H9 (cell line): ENCODE measurements at regions not wholly inside any gene's neighbourhood (a gene's known extent, or its start where the extent isn't known, plus 50 kb on each side); places are given as distances from the start of the nearest gene placed in this dataset.

Source experiments
- DNase-seq: peaks from one replicate; pipeline ENCODE4 v3.0.0-alpha.2; 2017
- H2AFZ ChIP-seq: one replicate; pipeline ENCODE4 v1.6.1; 2013; ENCODE audit warnings: mild to moderate bottlenecking, low read length, control low read depth, moderate library complexity
- H2AK5ac ChIP-seq: 2 replicates; pipeline ENCODE4 v1.6.1; 2013; ENCODE audit warnings: low read length, control low read depth, mixed read lengths; ENCODE audit not compliant: insufficient read length
- H2BK120ac ChIP-seq: one replicate; pipeline ENCODE4 v1.6.1; 2013; ENCODE audit warnings: low read depth, mild to moderate bottlenecking, low read length, control low read depth, inconsistent platforms; ENCODE audit not compliant: poor library complexity, severe bottlenecking
- H2BK12ac ChIP-seq: 2 replicates; pipeline ENCODE4 v1.6.1; 2013; ENCODE audit warnings: low read length, control low read depth, mixed read lengths, low read depth; ENCODE audit not compliant: insufficient read length
- H2BK15ac ChIP-seq: 2 replicates; pipeline ENCODE4 v1.6.1; 2013; ENCODE audit warnings: low read depth, low read length, control low read depth
- H2BK20ac ChIP-seq: one replicate; pipeline ENCODE4 v1.6.1; 2013; ENCODE audit warnings: low read depth, mild to moderate bottlenecking, low read length, control low read depth, inconsistent platforms; ENCODE audit not compliant: poor library complexity, severe bottlenecking
- H2BK5ac ChIP-seq: 2 replicates; pipeline ENCODE4 v1.6.1; 2013; ENCODE audit warnings: low read length, control low read depth, mixed read lengths; ENCODE audit not compliant: insufficient read length
- H3K14ac ChIP-seq: 2 replicates; pipeline ENCODE4 v1.6.1; 2013; ENCODE audit warnings: low read length, control low read depth; ENCODE audit not compliant: insufficient read depth
- H3K18ac ChIP-seq: 2 replicates; pipeline ENCODE4 v1.6.1; 2013; ENCODE audit warnings: low read depth, mild to moderate bottlenecking, mixed read lengths, low read length, control low read depth; ENCODE audit not compliant: insufficient read length
- H3K23ac ChIP-seq: 2 replicates; pipeline ENCODE4 v1.6.1; 2013; ENCODE audit warnings: low read length, control low read depth, mixed read lengths, low read depth; ENCODE audit not compliant: insufficient read length
- H3K23me2 ChIP-seq: 2 replicates; pipeline ENCODE4 v1.6.1; 2013; ENCODE audit warnings: low read depth, mild to moderate bottlenecking, mixed read lengths, low read length, control low read depth; ENCODE audit not compliant: insufficient read length, poor library complexity, severe bottlenecking
- H3K27ac ChIP-seq: 2 replicates; pipeline ENCODE4 v1.5.1; 2013; ENCODE audit warnings: low read length, control low read depth, mixed read lengths, low read depth; ENCODE audit not compliant: insufficient read length
- H3K27me3 ChIP-seq: 2 replicates; pipeline ENCODE4 v1.6.1; 2013; ENCODE audit warnings: low read length, control low read depth, inconsistent platforms; ENCODE audit not compliant: insufficient read depth
- H3K4ac ChIP-seq: 2 replicates; pipeline ENCODE4 v1.6.1; 2013; ENCODE audit warnings: low read depth, mild to moderate bottlenecking, control low read depth, inconsistent platforms, low read length, moderate library complexity
- H3K4me1 ChIP-seq: 2 replicates; pipeline ENCODE4 v1.6.1; 2013; ENCODE audit warnings: low read length, control low read depth, inconsistent platforms; ENCODE audit not compliant: insufficient read depth
- H3K4me2 ChIP-seq: 2 replicates; pipeline ENCODE4 v1.6.1; 2013; ENCODE audit warnings: low read length, control low read depth, mixed read lengths; ENCODE audit not compliant: insufficient read length, insufficient read depth
- H3K56ac ChIP-seq: 2 replicates; pipeline ENCODE4 v1.6.1; 2013; ENCODE audit warnings: low read depth, mild to moderate bottlenecking, mixed read lengths, low read length, control low read depth; ENCODE audit not compliant: insufficient read length
- H3K79me1 ChIP-seq: 2 replicates; pipeline ENCODE4 v1.6.1; 2013; ENCODE audit warnings: low read depth, mild to moderate bottlenecking, moderate library complexity, low read length, control low read depth, inconsistent platforms; ENCODE audit not compliant: insufficient read depth, poor library complexity, severe bottlenecking
- H3K79me2 ChIP-seq: 2 replicates; pipeline ENCODE4 v1.6.1; 2013; ENCODE audit warnings: low read length, control low read depth, inconsistent platforms; ENCODE audit not compliant: insufficient read depth
- H3K9ac ChIP-seq: 2 replicates; pipeline ENCODE4 v1.6.1; 2013; ENCODE audit warnings: low read length, control low read depth, mixed read lengths; ENCODE audit not compliant: insufficient read length; ENCODE audit errors: extremely low read depth
- H3K9me3 ChIP-seq: one replicate; pipeline ENCODE4 v1.6.1; 2013; ENCODE audit warnings: low read depth, low read length, inconsistent platforms; ENCODE audit not compliant: control insufficient read depth
- H3T11ph ChIP-seq: one replicate; pipeline ENCODE4 v1.6.1; 2013; ENCODE audit warnings: mild to moderate bottlenecking, low read length, control low read depth, inconsistent platforms
- H4K20me1 ChIP-seq: one replicate; pipeline ENCODE4 v1.6.1; 2013; ENCODE audit not compliant: control insufficient read depth, insufficient read length, insufficient read depth
- H4K5ac ChIP-seq: 2 replicates; pipeline ENCODE4 v1.6.1; 2013; ENCODE audit warnings: low read depth, mild to moderate bottlenecking, mixed read lengths, low read length, control low read depth; ENCODE audit not compliant: insufficient read length
- H4K8ac ChIP-seq: replicated peaks from 2 replicates; pipeline ENCODE4 v1.6.1; 2013; ENCODE audit warnings: low read length, control low read depth, mixed read lengths, low read depth; ENCODE audit not compliant: insufficient read length
- H4K91ac ChIP-seq: 2 replicates; pipeline ENCODE4 v1.6.1; 2013; ENCODE audit warnings: low read depth, mild to moderate bottlenecking, moderate library complexity, mixed read lengths, low read length, control low read depth; ENCODE audit not compliant: insufficient read length
- H3K27ac Mint-ChIP-seq, 3 experiments: 2 replicates in 2 of 3; 3 replicates in 1 of 3; pipeline ENCODE4 v1.8.0; 2020 to 2021; ENCODE audit warnings: mixed read lengths in 3 of 3, mild to moderate bottlenecking in 1 of 3, moderate library complexity in 1 of 3
- H3K27me3 Mint-ChIP-seq: 2 replicates; pipeline ENCODE4 v1.8.0; 2021; ENCODE audit warnings: low read depth, mild to moderate bottlenecking, moderate library complexity, mixed read lengths
- H3K36me3 Mint-ChIP-seq, 3 experiments: 2 replicates in 2 of 3; 3 replicates in 1 of 3; pipeline ENCODE4 v1.8.0; 2020 to 2021; ENCODE audit warnings: low read depth in 3 of 3, mixed read lengths in 3 of 3; ENCODE audit not compliant: insufficient read depth in 1 of 3
- H3K4me1 Mint-ChIP-seq, 2 experiments: 2 replicates each; pipeline ENCODE4 v1.8.0; 2020; ENCODE audit warnings: mixed read lengths in 2 of 2
- H3K4me3 Mint-ChIP-seq, 2 experiments: 2 replicates in 1 of 2; 3 replicates in 1 of 2; pipeline ENCODE4 v1.8.0; 2020 to 2021; ENCODE audit warnings: mild to moderate bottlenecking in 2 of 2, mixed read lengths in 2 of 2, moderate library complexity in 1 of 2
- H3K9me3 Mint-ChIP-seq, 2 experiments: 2 replicates in 1 of 2; 3 replicates in 1 of 2; pipeline ENCODE4 v1.8.0; 2020; ENCODE audit warnings: mild to moderate bottlenecking in 2 of 2, mixed read lengths in 2 of 2, moderate library complexity in 1 of 2
- WGBS: extraction: QIAGEN DNeasy Blood & Tissue Kit; methylation state at CpG from one replicate; pipeline ENCODE4 v1.1.7; 2013; ENCODE audit warnings: missing lambda C conversion rate, low lambda C conversion rate, mixed read lengths; ENCODE audit not compliant: insufficient read length; ENCODE audit errors: extremely low coverage; 5-methylcytosine and 5-hydroxymethylcytosine counted together
- TF ChIP-seq, protein P1 (sequence below): fragments of 200-600 bp; sonication (generic); conservative IDR thresholded peaks from 3 replicates; pipeline ENCODE4 v1.8.0; 2021; ENCODE audit warnings: antibody characterized with exemption, mild to moderate bottlenecking

DNA sequence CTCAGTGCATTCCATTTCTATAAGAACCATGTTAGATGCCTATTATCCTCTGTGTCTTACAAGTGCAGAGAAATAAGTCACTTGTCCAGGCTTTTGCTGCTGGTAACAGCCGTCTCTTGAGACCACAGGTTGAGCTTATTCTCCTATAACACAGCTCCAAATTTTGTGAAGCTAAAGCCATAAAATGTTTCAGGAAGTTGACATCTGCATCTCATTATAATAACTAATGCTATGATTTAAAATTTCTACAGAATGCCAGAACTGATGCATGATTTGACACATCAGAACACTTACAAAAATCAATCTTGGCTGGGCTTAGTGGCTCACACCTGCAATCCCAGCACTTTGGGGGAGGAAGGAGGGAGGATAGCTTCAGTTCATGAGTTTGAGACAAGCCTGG, 986.9 kb downstream of the TYW1 start:
- no peak overlapping the region for H4K91ac ChIP-seq
- Mint-ChIP-seq H3K4me3 (no peak overlapping the region), H3K4me1 (0 out of 4 replicates have a peak, but pooled peaks cover 0 to 2% of the 10 kb centered on the region in 2 experiments), H3K36me3 (no peaks in the 10 kb centered on the region; a peak in 1 of 7 replicates), H3K9me3 (no peaks in the 10 kb centered on the region; a peak in 4 of 5 replicates), H3K27ac (no peak overlapping the region), H3K27me3 (no peaks in the 10 kb centered on the region)
- no peak overlapping the region for H3K27ac ChIP-seq
- H3K79me1 ChIP-seq = no peaks in the 10 kb centered on the region
- no peak overlapping the region for H3K9ac ChIP-seq
- H4K20me1 ChIP-seq = no peaks in the 10 kb centered on the region
- H3K23ac ChIP-seq = no peak overlapping the region
- H3K14ac ChIP-seq = no peak overlapping the region
- TF ChIP-seq, protein P1, sequence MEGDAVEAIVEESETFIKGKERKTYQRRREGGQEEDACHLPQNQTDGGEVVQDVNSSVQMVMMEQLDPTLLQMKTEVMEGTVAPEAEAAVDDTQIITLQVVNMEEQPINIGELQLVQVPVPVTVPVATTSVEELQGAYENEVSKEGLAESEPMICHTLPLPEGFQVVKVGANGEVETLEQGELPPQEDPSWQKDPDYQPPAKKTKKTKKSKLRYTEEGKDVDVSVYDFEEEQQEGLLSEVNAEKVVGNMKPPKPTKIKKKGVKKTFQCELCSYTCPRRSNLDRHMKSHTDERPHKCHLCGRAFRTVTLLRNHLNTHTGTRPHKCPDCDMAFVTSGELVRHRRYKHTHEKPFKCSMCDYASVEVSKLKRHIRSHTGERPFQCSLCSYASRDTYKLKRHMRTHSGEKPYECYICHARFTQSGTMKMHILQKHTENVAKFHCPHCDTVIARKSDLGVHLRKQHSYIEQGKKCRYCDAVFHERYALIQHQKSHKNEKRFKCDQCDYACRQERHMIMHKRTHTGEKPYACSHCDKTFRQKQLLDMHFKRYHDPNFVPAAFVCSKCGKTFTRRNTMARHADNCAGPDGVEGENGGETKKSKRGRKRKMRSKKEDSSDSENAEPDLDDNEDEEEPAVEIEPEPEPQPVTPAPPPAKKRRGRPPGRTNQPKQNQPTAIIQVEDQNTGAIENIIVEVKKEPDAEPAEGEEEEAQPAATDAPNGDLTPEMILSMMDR = no peak
- H3K4me1 ChIP-seq = no peaks in the 10 kb centered on the region
- no peaks in the 10 kb centered on the region for H3K27me3 ChIP-seq
- no peak overlapping the region for H3K18ac ChIP-seq
- H2AFZ ChIP-seq = no peak overlapping the region
- H2AK5ac ChIP-seq = no peak overlapping the region
- H2BK15ac ChIP-seq = no peak overlapping the region
- H2BK12ac ChIP-seq = no peak overlapping the region
- H4K5ac ChIP-seq = no peak overlapping the region
- no peak overlapping the region for H2BK5ac ChIP-seq
- no peaks in the 10 kb centered on the region for H3K79me2 ChIP-seq
- H3K23me2 ChIP-seq = no peaks in the 10 kb centered on the region
- H2BK120ac ChIP-seq = no peak overlapping the region
- no peak overlapping the region for H3K56ac ChIP-seq
- H4K8ac ChIP-seq = no peak overlapping the region
- H2BK20ac ChIP-seq = no peak overlapping the region
- DNase-seq = no peak
- H3K4me2 ChIP-seq = no peak overlapping the region
- WGBS = no CpG with 5 or more reads among the region's 1 CpG
- H3K4ac ChIP-seq = no peak overlapping the region
- H3K9me3 ChIP-seq = no peaks in the 10 kb centered on the region
- H3T11ph ChIP-seq = no peak overlapping the region
